Psoas muscle (tissue), 7 donors: ENCODE measurements at regions not wholly inside any gene's neighbourhood (a gene's known extent, or its start where the extent isn't known, plus 50 kb on each side); places are given as distances from the start of the nearest gene placed in this dataset.

Experiments
- ATAC-seq, 4 donors: fragments of 200-7000 bp; cut with Tn5 transposase; one replicate each; pipeline ENCODE4 v1.9.1; 2020; ENCODE audit warnings: moderate library complexity in 3 of 4, mild to moderate bottlenecking in 2 of 4
- DNase-seq, 2 donors: peaks; one replicate each; pipeline ENCODE4 v3.0.0-alpha.2; 2020
- H3K27ac ChIP-seq: fragments of 200-600 bp; one replicate; pipeline ENCODE4 v1.8.0; 2022
- H3K27me3 ChIP-seq, 3 donors: fragments of 200-600 bp in 1 of 3; one replicate each; pipeline versions ENCODE4 v1.6.1 to v1.8.0; 2013 to 2022; ENCODE audit warnings: low read length in 2 of 3, mild to moderate bottlenecking in 2 of 3, moderate library complexity in 1 of 3; ENCODE audit not compliant: insufficient read depth in 3 of 3
- H3K36me3 ChIP-seq, 2 donors: fragments of 200-600 bp in 1 of 2; one replicate each; pipeline versions ENCODE4 v1.6.1 to v1.8.0; 2013 to 2022; ENCODE audit warnings: low read depth in 1 of 2, mild to moderate bottlenecking in 1 of 2, moderate library complexity in 1 of 2; ENCODE audit not compliant: insufficient read depth in 1 of 2
- H3K4me1 ChIP-seq: fragments of 200-600 bp; one replicate; pipeline ENCODE4 v1.8.0; 2022
- H3K4me3 ChIP-seq: fragments of 200-600 bp; one replicate; pipeline ENCODE4 v1.8.0; 2022; ENCODE audit warnings: mild to moderate bottlenecking
- H3K9me3 ChIP-seq: fragments of 200-600 bp; one replicate; pipeline ENCODE4 v1.8.0; 2022
- CTCF ChIP-seq: fragments of 200-600 bp; IDR thresholded peaks from one replicate; pipeline ENCODE4 v1.8.0; 2022; ENCODE audit warnings: antibody characterized with exemption
- WGBS, 3 donors: extraction: QIAGEN DNeasy Blood & Tissue Kit; methylation state at CpG; one replicate each; pipeline versions ENCODE4 v1.1.6 to v1.1.7; 2013; 5-methylcytosine and 5-hydroxymethylcytosine counted together
- intact Hi-C, 2 donors: fragments of 100-400 bp; cut with DNase I; formaldehyde crosslinking; loops; one replicate each; pipeline versions ENCODE4 v1.11.0 to v1.14.2; 2022
- donor health status: healthy with polysubstance abuse.
- donor health status: DM: no; HTN: no; CAD: no; lungs with moderate emphysema.
- donor health status: Bipolar disorder and iron deficiency.
- donor health status: healthy.
- donor health status: DM: yes; HTN: yes; CAD: no.
- donor health status: DM: no; HTN: no; CAD: no.
- donor health status: DM: yes; HTN: yes; CAD: no.

GRCh38 chr10:3895045-3895631 lies 110.1 kb upstream of the KLF6 start:
- peak in 2 of 4 donors; percentile 32 to 43 for ATAC-seq
- Histone ChIP-seq H3K27ac (no peak overlapping the region), H3K9me3 (no peaks in the 10 kb centered on the region), H3K4me1 (no peaks in the 10 kb centered on the region), H3K36me3 (no peaks in the 10 kb centered on the region), H3K4me3 (no peak overlapping the region), H3K27me3 (no peaks in the 10 kb centered on the region)
- no peak for DNase-seq
- intact Hi-C loops: no loop called here
- WGBS, 3 donors: 60 to 69% (median 65%) methylated on average over 5 of the region's 5 CpGs
- no peak for TF ChIP-seq CTCF

- TF ChIP-seq CTCF: no peak
- DNase-seq (no peak), ATAC-seq (no peak)
- Histone ChIP-seq H3K4me3 (no peak overlapping the region), H3K36me3 (no peaks in the 10 kb centered on the region), H3K4me1 (no peaks in the 10 kb centered on the region), H3K27me3 (no peaks in the 10 kb centered on the region), H3K9me3 (no peaks in the 10 kb centered on the region), H3K27ac (no peak overlapping the region)
- intact Hi-C loops: no loop called here
- WGBS, 3 donors: 91 to 93% (median 92%) methylated on average over 10 of the region's 10 CpGs
These were observed 109.0 kb upstream of the KLF6 start for GRCh38 chr10:3893901-3894563.

DNA sequence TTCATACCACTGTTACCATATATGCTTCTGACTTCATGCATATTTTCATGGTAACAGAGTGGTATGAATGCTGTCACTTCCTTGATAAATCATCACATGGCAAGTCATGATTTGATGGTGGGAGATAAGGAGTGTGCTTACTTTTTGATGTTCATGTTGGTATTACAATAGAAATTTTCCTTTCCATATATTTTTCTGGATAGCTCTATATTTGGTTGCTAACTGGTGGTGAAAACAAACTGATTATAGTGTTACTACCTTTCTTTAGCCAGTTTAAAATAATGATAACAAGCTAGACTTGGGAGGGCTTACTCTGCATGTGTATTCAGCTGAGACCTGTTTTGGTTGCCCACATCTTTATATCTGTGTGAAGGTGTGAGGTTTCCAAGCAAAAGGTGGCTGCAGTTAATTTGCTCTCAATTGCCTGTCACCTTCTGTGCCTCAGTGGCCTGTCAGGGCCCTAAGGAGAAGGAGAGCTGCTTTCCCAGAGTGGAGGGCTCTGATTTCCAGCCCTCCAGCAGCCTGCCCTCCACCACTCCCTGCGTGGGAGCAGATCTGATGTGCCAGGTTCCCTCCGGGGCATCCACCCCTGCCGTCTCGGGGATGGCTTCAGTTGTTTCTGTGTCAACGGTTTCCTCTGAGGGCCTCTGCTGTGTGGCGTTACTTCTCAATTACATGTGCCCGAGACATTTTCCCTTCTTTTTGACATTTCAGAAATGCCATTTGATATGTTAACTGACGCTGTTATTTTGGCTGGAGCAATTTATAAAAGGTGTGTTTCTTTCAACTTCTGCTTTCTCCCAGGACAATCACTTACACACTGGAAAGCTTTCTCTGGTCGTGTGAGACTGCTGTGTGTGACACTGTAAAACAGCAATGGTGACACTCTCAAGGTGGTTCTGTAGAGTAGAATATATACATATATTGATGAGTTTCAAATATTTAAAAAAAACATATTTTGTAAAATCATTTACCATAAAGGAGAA lies 107.7 kb upstream of the KLF6 start:
- intact Hi-C loops: no loop called here
- ATAC-seq (no peak), DNase-seq (no peak)
- no peaks in the 10 kb centered on the region for H3K36me3 ChIP-seq
- 77 to 86% (median 77%) methylated on average over 9 of the region's 9 CpGs for WGBS, 3 donors
- no peak overlapping the region for H3K4me3 ChIP-seq
- TF ChIP-seq CTCF: no peak
- no peak overlapping the region for H3K27ac ChIP-seq
- H3K27me3 ChIP-seq: no peaks in the 10 kb centered on the region
- H3K4me1 ChIP-seq: peaks cover 6% of the 10 kb centered on the region
- no peaks in the 10 kb centered on the region for H3K9me3 ChIP-seq

GRCh38 chr10:3891396-3891795 lies 106.4 kb upstream of the KLF6 start:
- no peak for ATAC-seq
- Histone ChIP-seq H3K9me3 (no peaks in the 10 kb centered on the region), H3K4me3 (no peak overlapping the region), H3K4me1 (peaks cover 18% of the 10 kb centered on the region), H3K36me3 (no peaks in the 10 kb centered on the region), H3K27me3 (no peaks in the 10 kb centered on the region), H3K27ac (no peak overlapping the region)
- TF ChIP-seq CTCF: no peak
- intact Hi-C loops: no loop called here
- DNase-seq: no peak
- 95 to 96% (median 95%) methylated on average over 3 of the region's 3 CpGs for WGBS, 3 donors
